ENCODE measurements at regions not wholly inside any gene's neighbourhood (a gene's known extent, or its start where the extent isn't known, plus 50 kb on each side); places are given as distances from the start of the nearest gene placed in this dataset.

GRCh38 chr11:19378814-19379213 is 138.1 kb upstream of the E2F8 start:
- H3K27me3 Mint-ChIP-seq (ENCODE audit: low read depth) = peaks cover 13% of the 10 kb centered on the region
- H3K4me3 Mint-ChIP-seq = no peak overlapping the region
- DNase-seq (ENCODE audit: low read depth, low spot score) = no peak
- no peak overlapping the region for H3K27ac Mint-ChIP-seq (ENCODE audit: unreplicated experiment)
- no peaks in the 10 kb centered on the region for H3K9me3 Mint-ChIP-seq
- peaks cover 46% of the 10 kb centered on the region for H3K4me1 Mint-ChIP-seq
- TF ChIP-seq, protein P1, sequence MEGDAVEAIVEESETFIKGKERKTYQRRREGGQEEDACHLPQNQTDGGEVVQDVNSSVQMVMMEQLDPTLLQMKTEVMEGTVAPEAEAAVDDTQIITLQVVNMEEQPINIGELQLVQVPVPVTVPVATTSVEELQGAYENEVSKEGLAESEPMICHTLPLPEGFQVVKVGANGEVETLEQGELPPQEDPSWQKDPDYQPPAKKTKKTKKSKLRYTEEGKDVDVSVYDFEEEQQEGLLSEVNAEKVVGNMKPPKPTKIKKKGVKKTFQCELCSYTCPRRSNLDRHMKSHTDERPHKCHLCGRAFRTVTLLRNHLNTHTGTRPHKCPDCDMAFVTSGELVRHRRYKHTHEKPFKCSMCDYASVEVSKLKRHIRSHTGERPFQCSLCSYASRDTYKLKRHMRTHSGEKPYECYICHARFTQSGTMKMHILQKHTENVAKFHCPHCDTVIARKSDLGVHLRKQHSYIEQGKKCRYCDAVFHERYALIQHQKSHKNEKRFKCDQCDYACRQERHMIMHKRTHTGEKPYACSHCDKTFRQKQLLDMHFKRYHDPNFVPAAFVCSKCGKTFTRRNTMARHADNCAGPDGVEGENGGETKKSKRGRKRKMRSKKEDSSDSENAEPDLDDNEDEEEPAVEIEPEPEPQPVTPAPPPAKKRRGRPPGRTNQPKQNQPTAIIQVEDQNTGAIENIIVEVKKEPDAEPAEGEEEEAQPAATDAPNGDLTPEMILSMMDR (conservative IDR thresholded peaks at IDR 0.05) = no peak
- no peaks in the 10 kb centered on the region for H3K36me3 Mint-ChIP-seq (ENCODE audit: low read depth)

GRCh38 chr11:19377881-19378280 is 137.1 kb upstream of the E2F8 start:
- peaks cover 37% of the 10 kb centered on the region for H3K4me1 Mint-ChIP-seq
- DNase-seq (ENCODE audit: low read depth, low spot score) = no peak
- H3K27ac Mint-ChIP-seq (ENCODE audit: unreplicated experiment) = no peak overlapping the region
- H3K4me3 Mint-ChIP-seq = no peak overlapping the region
- no peaks in the 10 kb centered on the region for H3K9me3 Mint-ChIP-seq
- peaks cover 6% of the 10 kb centered on the region for H3K27me3 Mint-ChIP-seq (ENCODE audit: low read depth)
- TF ChIP-seq, protein P1 (conservative IDR thresholded peaks at IDR 0.05) = no peak
- no peaks in the 10 kb centered on the region for H3K36me3 Mint-ChIP-seq (ENCODE audit: low read depth)

DNA sequence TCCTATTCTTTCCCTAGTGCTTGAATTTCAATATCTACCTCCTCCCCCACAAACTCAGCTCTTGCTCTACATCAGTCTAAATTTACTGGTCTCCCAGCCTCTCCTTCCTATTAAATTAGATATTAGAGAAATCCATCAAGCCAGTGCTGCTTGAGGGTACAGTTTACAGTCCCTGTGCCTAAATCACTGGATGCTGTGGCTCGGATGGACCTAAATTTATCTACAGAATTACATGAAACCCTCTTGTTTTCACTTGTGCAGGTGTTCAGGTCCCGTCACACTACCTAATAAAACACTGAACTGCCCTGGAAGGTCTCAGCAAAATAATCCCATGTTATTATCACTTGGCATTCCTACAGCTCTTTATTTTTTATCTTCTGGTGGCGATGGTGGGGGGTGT is 134.7 kb upstream of the E2F8 start:
- Mint-ChIP-seq H3K9me3 (no peaks in the 10 kb centered on the region), H3K4me3 (no peak overlapping the region), H3K4me1 (peaks cover 12% of the 10 kb centered on the region), H3K36me3 (ENCODE audit: low read depth) (no peaks in the 10 kb centered on the region), H3K27ac (ENCODE audit: unreplicated experiment) (no peak overlapping the region), H3K27me3 (ENCODE audit: low read depth) (no peaks in the 10 kb centered on the region)
- DNase-seq (ENCODE audit: low read depth, low spot score) = no peak
- TF ChIP-seq, protein P1 (conservative IDR thresholded peaks at IDR 0.05) = no peak

DNA sequence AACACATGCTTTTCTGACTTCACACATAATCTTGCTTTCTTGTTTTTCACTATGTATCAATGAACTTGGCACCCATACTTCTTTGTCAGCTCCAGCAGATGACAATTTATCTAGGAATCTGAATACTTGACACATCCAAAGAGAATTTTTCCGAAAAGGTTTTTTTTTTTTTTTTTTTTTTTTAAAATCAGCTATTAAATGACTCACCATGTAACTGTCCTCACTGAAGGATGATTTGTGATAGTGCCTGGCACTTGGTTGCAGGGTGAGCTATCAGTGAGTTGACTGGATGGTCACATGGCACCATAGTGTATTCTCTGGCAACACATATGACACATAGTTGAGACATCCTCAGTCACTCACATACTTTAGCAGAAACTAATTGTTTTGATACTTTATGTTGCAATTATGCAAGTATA is 133.4 kb upstream of the E2F8 start:
- no peak for DNase-seq (ENCODE audit: low read depth, low spot score)
- Mint-ChIP-seq H3K36me3 (ENCODE audit: low read depth) (no peaks in the 10 kb centered on the region), H3K27me3 (ENCODE audit: low read depth) (no peaks in the 10 kb centered on the region), H3K9me3 (no peaks in the 10 kb centered on the region), H3K4me3 (no peak overlapping the region), H3K4me1 (peaks cover 8% of the 10 kb centered on the region), H3K27ac (ENCODE audit: unreplicated experiment) (no peak overlapping the region)
- TF ChIP-seq, protein P1 (conservative IDR thresholded peaks at IDR 0.05) = no peak

DNA sequence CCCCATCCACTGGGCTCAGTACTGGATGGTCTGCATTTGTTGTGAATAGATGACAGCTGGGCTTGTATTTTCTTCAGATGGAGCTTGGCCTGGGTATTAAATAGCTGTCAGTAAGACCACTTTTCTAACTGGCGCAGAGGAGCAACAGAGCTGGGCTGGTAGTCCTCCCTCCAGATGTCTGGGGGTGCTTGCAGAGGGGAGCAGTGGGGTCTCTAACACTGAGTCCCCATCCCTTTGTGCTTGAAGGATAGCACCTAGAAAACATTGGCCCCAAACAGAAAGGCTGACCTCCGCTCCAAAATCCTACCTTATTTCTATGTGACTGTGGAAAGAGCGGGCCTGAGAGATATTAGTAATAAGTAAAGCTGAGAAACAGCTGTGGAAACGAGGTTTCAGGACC is 131.6 kb upstream of the E2F8 start:
- H3K4me3 Mint-ChIP-seq = no peak overlapping the region
- no peaks in the 10 kb centered on the region for H3K36me3 Mint-ChIP-seq (ENCODE audit: low read depth)
- TF ChIP-seq, protein P1 (conservative IDR thresholded peaks at IDR 0.05) = no peak
- H3K9me3 Mint-ChIP-seq = no peaks in the 10 kb centered on the region
- no peaks in the 10 kb centered on the region for H3K27me3 Mint-ChIP-seq (ENCODE audit: low read depth)
- peaks cover 9% of the 10 kb centered on the region for H3K4me1 Mint-ChIP-seq
- no peak overlapping the region for H3K27ac Mint-ChIP-seq (ENCODE audit: unreplicated experiment)
- DNase-seq (ENCODE audit: low read depth, low spot score) = no peak
